ENCODE measurements at regions not wholly inside any gene's neighbourhood (a gene's known extent, or its start where the extent isn't known, plus 50 kb on each side); places are given as distances from the start of the nearest gene placed in this dataset.
"Not testable (repeated sequence)": the region's sequence is repeated elsewhere in the genome, so short reads cannot be mapped to it uniquely, and the experiment has no call there.

DNA sequence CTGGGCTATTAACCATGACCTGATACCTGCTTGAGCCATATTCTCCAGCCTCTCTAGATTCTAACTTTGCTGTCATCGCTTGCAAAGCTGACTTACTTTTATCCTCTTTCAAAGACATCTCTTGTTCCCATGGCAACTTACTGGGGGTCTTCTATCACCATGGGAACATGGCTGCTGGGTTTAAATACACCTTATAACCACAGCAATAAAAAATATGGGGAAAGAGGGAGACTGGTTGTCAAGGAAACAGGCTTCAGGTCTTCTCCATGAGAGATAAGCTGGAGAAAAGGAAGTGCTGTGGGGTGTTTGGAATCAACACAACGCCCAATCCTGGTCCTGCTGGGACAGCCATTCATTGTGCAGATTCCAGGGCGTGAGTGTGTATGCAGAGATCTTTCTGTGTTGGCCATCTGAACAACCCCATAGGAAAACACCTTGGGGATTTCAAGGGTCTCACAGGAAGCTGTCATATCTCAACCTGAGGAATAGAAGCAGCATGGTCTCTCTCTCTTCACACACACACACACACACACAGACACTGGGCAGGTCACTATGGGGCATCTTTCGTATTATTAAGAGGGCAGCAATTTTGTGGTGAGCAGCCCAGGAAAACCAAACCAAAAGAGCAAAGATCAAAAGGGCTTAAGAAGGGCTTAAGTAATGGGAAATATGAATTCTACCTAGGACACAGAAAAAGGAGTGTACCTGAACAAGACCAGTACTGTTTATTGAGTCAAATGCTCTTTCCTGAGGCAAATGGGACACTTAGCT lies 344.7 kb upstream of the NCAM1 start:
- no peak for DNase-seq (ENCODE audit: low read depth)

DNA sequence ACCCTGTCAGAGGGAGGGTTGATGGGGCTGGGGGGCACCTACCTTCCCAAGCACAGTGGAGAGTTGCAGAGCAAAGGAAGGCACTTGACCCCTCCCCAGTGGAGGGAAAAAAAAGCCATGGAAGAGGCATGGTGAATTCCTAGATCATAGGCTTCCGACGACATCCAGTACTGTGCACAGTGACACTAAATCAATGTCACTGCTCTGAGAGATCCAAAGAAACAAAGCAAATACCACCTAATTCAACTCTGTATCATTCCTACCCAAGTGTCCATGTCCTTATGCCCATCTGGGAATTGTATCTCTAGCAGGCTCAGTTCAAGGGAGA lies 344.2 kb upstream of the NCAM1 start:
- DNase-seq (ENCODE audit: low read depth): no peak

DNA sequence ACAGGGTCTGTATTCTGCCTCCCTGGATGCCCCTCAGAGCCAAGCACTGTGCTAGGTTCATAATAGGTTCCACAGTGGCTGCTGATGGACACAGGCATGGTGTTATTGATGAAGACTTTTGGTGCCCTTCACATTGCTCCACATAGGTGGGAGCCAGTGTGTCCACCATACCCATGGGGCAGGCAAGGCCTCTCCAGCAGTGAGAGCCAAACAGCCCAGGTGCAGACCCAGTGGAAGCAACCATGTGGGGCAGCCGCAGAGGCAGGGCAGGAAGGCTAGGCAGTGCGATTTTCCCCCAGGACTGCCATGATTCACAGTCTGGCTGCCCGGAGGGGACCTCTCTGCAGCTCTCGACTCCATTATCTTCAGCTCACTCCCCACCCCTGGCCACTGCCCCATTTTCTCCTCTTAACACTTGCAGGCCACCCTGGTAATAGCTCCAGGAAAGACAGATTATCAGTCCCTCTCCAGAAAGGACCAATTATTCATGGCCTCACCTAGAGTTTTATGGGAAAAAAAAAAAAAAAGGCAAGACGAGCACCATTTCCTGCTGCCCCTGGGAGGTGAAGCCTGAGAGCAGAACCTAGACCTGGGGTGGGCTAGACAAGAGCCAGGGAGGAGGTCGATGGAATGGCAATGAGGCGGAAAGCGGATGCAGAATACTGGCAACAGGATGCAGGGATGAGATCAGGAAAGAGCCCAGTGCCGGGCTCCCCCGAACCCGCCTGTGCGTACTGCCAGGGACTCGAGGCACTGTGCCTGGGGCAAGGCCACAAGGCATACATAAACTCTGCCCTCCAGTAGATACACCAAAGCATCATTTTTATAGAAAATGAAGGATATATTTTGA lies 343.0 kb upstream of the NCAM1 start:
- peak; percentile 17 for DNase-seq (ENCODE audit: low read depth)

- DNase-seq (ENCODE audit: low read depth): no peak
These were observed 342.1 kb upstream of the NCAM1 start for GRCh38 chr11:112619106-112619505.

DNA sequence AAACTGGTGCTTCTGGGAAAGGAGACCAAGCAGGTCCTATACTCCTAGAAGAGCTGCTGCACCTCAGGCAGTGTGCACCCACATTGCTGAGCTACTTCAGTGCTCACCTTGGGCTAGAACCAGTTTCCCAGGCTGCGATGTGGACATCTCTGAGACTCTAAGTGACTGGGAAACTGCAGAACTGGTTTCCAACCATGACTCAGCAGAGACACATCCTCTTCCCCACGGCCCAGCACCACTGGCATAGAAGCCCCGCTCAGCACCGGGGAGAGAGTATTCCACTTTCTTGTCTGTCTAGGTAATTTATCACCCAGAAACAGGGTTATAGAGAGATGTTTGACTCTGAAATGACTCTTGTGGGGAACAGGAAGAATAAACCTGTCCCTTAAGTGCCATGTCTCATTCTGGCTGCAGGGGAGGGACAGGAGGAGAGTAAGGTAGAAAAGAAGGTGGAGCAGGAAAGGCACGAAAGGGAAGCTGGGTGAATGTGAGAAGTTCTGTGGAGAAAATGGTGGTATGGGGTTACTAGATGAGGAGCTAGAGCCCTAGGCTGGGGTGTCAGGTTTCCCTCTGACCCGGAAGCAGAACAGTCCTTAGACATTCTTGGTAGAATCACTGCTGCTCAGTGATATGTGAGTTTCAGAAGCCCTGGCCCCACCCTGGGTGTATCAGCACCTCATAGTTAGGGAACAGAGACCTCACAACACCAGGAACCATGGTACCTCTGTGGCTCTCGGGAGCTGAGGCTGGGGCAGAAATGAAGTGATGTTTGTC lies 340.4 kb upstream of the NCAM1 start:
- DNase-seq (ENCODE audit: low read depth): peak; percentile 17

DNA sequence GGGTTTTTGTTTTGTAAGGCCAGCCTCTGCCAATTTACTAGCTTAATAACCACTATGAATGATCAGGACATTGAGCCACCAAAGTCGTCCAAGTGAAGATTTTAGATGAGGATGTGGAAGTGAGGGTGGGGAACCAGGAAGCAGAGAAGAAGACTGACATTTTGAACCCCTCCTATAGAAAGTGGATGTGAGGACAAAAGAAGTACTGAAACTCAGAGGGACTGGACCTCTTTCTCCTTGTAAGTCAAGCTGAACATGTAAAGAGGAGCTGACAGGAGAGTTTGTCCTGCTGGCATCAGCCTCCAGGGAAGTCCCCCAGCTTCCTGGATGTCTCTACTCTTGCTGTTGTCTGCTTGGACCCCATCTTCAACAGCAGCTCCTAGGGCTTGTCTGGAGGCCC lies 338.2 kb upstream of the NCAM1 start:
- DNase-seq (ENCODE audit: low read depth): no peak

DNA sequence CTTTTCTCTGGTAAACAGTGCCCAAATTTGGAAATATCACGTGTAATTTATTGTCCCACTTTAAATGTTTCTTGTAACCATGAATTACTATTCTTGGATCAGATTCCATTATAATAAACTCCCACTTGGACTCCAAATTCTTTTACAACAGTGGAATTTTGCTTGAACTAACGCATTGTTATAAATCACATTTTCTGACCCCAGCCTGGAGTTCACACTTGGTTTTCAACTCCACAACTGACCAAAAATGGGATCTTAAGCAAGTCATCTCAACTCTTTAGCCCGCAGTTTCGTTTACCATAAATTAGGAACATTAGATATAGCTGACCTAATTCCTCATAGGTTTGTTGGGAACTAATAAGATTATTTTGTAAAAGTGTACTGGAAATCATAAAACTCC lies 336.8 kb upstream of the NCAM1 start:
- DNase-seq (ENCODE audit: low read depth): no peak

- DNase-seq (ENCODE audit: low read depth): not testable (repeated sequence)
These were observed 336.2 kb upstream of the NCAM1 start for GRCh38 chr11:112624971-112625370.

DNA sequence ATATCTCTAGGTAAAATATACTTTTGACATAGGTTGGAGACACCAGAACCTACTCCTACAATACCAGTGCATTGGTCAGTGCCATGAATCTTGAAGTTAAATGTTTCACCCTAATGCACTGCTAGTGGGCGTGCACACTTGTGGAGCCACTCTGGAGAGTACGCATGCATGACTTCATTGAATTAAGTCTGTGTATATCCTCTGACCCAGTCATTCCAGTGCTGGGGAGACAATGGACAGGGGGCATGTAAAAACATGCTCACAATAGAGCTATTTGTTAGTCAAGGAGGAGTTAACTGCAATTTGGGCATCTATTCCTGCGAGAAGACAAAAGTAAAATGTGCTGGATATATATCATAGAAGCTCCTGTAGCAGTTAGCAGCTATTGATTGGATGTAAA lies 335.4 kb upstream of the NCAM1 start:
- DNase-seq (ENCODE audit: low read depth): no peak

- no peak for DNase-seq (ENCODE audit: low read depth)
These were observed 334.5 kb upstream of the NCAM1 start for GRCh38 chr11:112626731-112627130.

- no peak for DNase-seq (ENCODE audit: low read depth)
These were observed 333.6 kb upstream of the NCAM1 start for GRCh38 chr11:112627588-112628045.

DNA sequence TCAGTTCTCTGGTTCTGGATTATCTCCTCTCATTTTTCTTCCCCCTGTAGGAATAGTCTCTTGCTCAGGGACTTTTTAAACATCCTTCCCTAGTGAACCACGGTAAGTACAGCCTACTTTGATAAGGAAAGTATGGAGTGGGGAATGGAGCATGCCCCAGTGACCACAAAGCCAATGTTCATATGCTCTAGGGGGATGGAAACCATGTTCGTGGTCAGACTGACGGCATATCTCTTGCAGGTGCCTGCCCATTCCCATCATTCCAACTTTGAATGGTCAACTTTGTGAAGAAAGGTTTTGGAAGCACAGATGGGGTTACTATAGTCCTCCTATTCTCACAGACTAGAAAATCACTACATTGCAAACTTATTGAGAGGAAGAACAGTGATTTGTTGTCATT lies 332.5 kb upstream of the NCAM1 start:
- no peak for DNase-seq (ENCODE audit: low read depth)

DNA sequence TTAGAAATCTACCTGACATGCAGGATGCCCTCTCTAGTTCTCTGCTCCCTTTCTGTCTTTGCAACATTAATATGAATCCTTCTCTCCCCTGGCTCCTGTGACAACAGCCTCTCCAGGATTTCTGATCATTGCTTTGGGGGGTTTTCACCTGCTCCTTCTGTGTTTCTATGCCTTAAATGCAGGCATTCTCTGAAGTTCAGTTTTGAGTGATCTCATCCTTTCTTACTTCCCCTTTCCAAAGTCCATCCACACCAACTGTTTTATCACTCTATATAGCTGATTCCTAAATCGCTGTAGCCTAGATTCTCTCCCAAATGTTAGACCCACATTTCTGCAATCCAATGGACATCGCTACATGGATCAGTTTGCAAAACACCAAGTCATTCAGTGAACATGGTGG lies 330.7 kb upstream of the NCAM1 start:
- DNase-seq (ENCODE audit: low read depth): no peak

DNA sequence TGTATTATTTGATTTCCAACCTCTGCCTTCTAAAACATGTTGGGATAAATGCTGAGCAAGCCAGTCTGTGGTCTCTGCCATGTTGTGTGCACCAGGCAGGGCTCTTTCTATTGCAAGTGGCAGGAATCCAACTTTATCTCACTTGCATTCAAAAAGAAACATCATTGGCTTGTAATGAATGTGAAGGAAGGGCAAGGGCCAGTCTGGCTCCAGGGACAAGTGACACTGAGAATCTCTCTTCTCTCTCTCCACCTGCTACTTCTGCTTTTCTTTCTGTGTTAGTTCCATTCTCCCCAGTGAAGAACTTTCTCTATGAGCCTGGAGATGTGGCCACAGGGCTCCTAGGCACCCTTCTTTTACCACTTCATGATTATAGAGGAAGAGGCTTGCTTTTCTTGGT lies 329.9 kb upstream of the NCAM1 start:
- no peak for DNase-seq (ENCODE audit: low read depth)

- DNase-seq (ENCODE audit: low read depth): no peak
These were observed 328.2 kb upstream of the NCAM1 start for GRCh38 chr11:112632866-112633505.

DNA sequence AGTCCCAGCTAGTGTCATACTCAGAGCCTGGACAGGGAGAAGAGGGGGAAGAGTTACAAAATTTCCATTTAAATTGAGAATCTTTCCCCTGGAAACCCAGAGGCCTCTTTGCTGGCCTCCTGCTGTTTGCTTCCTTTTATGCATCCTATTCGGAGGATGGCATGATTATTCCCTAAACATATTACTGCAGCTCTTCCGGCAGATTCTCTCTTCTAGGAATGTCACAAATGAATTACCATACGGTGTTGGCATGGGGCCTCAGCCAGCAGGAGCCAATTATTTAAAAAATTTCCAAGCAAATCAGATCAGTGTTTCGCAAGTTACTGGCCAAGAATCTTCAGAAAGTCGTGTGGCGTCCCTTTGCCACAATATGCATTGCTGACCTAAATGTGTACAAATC lies 326.7 kb upstream of the NCAM1 start:
- DNase-seq (ENCODE audit: low read depth): no peak

DNA sequence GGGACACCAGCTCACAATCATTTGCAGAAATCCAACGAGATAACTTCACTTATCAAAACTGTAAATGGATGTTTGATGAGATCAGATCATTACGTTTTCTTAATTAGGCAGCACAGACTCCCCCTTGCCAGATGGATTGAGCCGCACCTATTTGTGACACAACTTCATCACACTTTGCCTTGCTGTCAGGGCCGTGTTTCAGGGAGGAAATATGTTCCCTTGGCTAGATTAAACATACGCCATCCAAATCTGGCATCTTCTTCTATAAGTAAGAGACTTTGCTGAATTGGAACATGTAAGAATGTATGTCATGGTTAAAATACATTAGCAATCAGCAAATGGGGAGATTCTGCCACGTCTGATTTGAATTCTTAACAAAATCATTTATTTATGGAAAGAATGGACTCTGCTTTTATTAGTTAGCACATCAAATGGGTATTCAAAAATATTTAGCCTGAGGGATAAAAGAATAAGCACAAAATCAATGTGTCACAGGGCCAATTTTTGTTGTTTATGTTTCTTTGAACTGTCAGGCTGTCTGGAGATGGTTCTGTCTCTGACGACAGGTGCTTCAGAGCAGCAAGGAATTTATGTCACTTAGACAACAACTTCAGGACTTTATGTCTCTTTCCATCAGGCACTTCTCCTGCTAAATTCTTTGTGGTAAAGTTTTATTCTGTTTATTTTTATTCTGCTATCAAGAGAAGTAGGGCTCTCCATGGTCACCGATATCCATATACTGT lies 326.1 kb upstream of the NCAM1 start:
- no peak for DNase-seq (ENCODE audit: low read depth)

DNA sequence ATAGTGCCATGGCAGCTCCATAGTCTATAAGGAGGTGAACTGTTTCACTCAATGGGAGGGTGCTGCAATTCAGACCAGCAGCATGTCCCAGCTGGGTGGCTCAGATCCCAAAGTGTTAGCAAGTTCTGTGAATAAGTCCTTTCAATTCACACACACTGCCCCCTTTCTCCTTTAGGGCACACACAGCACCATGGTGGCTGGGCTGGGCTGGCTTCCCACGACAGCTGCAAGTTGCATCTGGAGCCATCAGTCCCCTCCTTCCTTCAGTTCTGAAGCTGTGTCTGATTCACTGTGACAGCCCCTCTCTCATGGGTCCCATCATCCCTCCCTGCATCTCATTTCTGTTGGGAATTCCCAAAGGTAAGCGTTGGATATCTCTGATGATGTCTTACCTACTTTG lies 324.1 kb upstream of the NCAM1 start:
- DNase-seq (ENCODE audit: low read depth): no peak

DNA sequence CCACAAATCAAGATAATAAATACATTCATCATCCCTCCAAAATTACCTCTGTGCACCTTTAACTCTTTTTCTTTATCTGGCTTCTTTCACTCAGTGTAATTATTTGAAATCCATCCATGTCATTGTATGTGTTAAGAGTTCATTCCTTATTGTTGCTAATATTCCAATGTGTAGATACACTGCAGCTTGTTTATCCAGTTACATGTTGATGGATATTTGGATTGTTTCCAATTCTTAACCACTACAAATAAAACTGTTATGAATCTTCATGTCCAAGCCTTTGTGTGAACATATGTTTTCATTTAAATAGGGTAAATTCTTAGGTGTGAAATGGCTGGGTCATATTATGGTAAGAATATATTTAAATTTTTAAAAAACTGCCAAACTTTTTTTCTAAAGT lies 323.3 kb upstream of the NCAM1 start:
- DNase-seq (ENCODE audit: low read depth): no peak

DNA sequence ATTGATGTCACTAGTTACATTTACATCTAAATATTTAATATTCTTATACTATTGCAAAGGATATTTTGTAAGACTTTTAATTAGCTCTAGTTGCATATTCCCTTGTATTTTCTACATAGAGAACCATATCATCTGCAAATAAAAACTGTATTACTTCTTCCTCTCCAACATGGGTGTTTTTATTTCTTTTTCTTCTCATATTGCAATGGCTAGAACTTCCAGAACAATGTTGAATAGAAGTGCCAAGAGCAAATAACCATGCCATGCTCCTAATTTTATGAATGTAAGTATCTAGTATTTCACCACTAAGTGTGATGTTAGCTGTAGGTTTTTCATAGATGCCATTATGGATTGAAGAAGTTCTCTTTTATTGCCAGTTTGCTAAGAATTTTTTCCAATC lies 321.8 kb upstream of the NCAM1 start:
- DNase-seq (ENCODE audit: low read depth): no peak

- no peak for DNase-seq (ENCODE audit: low read depth)
These were observed 317.8 kb upstream of the NCAM1 start for GRCh38 chr11:112643416-112643815.
